GM12891 (cell line): ENCODE measurements at regions not wholly inside any gene's neighbourhood (a gene's known extent, or its start where the extent isn't known, plus 50 kb on each side); places are given as distances from the start of the nearest gene placed in this dataset.

ENCODE experiments used
- PAX5 ChIP-seq: IDR thresholded peaks from 2 replicates; pipeline ENCODE4 v1.6.1; 2011; ENCODE audit warnings: low read length, moderate library complexity, mild to moderate bottlenecking; ENCODE audit not compliant: insufficient read depth, severe bottlenecking
- POLR2A ChIP-seq: IDR thresholded peaks from 2 replicates; pipeline ENCODE4 v1.6.1; 2011; ENCODE audit warnings: low read depth, low read length, control low read depth
- POLR2AphosphoS5 ChIP-seq: IDR thresholded peaks from 2 replicates; pipeline ENCODE4 v1.6.1; 2011; ENCODE audit warnings: low read depth, low read length, control low read depth
- POU2F2 ChIP-seq: IDR thresholded peaks from 2 replicates; pipeline ENCODE4 v1.6.1; 2011; ENCODE audit warnings: low read depth, mild to moderate bottlenecking, control low read depth, low read length, moderate library complexity
- SPI1 ChIP-seq: IDR thresholded peaks from 2 replicates; pipeline ENCODE4 v1.6.1; 2011; ENCODE audit warnings: low read depth, low read length, control low read depth
- TAF1 ChIP-seq: IDR thresholded peaks from 2 replicates; pipeline ENCODE4 v1.6.1; 2011; ENCODE audit warnings: low read depth, low read length, control low read depth

DNA sequence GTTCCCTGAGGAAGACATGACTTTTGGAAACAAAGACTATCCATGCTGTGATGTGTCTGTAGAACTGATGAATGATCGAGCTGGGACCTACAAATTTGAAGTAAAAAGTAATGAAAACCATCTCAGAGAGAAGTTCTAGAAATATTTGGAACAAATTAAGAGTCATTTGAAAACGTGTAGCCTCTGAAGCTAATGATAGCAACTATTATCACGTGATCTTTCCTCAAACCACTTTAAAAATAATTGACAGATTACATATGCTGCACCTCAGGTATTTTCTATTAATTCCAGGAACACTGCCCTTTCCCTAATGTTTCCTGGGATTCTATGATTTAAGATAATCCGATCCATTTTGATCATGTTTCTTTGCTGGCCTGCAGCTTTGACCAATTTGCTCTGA is 990.3 kb downstream of the CDH8 start:
- TF ChIP-seq TAF1, result no peak
- no peak for TF ChIP-seq POLR2AphosphoS5
- TF ChIP-seq POLR2A, result no peak
- TF ChIP-seq SPI1, result no peak
- TF ChIP-seq PAX5, result no peak
- no peak for TF ChIP-seq POU2F2
